GM12891 (cell line): ENCODE measurements at regions not wholly inside any gene's neighbourhood (a gene's known extent, or its start where the extent isn't known, plus 50 kb on each side); places are given as distances from the start of the nearest gene placed in this dataset.

Experiments
- POLR2A ChIP-seq: IDR thresholded peaks from 2 replicates; pipeline ENCODE4 v1.6.1; 2011; ENCODE audit warnings: low read depth, low read length, control low read depth
- POLR2AphosphoS5 ChIP-seq: IDR thresholded peaks from 2 replicates; pipeline ENCODE4 v1.6.1; 2011; ENCODE audit warnings: low read depth, low read length, control low read depth

GRCh38 chr10:37490266-37490665 lies 364.9 kb downstream of the ANKRD30A start:
- TF ChIP-seq POLR2A: no peak
- no peak for TF ChIP-seq POLR2AphosphoS5
